ENCODE measurements at regions not wholly inside any gene's neighbourhood (a gene's known extent, or its start where the extent isn't known, plus 50 kb on each side); places are given as distances from the start of the nearest gene placed in this dataset.

DNA sequence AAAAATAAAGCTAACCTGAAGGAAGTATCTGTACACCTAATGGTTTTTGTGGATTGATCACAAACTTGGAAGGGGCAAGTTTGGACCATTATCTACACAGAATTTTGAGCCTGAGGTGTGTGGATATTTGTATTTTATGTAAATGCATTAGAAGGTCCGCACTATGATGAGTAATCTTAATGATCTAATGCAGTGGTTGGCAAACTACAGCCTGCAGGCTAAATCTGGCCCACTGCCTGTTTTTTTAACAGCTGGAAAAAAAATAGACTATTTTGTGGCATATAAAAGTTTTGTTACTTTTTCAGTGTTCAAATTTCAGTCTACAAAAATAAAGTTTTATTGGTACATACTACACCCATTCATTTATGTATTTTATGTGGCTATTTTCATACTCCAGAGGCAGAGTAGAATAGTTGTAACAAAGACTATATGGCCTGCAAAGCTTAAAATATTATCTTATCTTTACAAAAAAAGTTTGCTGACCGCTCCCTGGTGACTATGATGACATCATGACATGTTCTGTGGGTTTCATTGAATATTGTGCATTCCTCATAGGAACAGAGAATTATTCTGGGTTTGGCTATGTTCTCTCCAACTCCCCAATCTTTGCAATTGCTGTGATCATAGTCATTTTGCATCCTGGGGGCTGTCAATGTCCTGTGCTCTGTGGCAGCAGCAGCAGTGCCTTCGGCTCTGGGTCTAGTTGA is 962.6 kb upstream of the FBXO33 start:
- Mint-ChIP-seq H3K27me3 (ENCODE audit: low read depth) (no peaks in the 10 kb centered on the region), H3K4me1 (no peaks in the 10 kb centered on the region), H3K4me3 (no peak overlapping the region), H3K9me3 (no peaks in the 10 kb centered on the region), H3K27ac (no peak overlapping the region), H3K36me3 (ENCODE audit: insufficient read depth in 1 of 3, low read depth in 3 of 3) (no peaks in the 10 kb centered on the region; a peak in 1 of 7 replicates)
- no CpG with 5 or more reads among the region's 3 CpGs for WGBS (ENCODE audit: extremely low coverage, insufficient read length, low lambda C conversion rate)
- no peak overlapping the region for H2BK5ac ChIP-seq (ENCODE audit: insufficient read length, low read length)
- no peak overlapping the region for H2BK12ac ChIP-seq (ENCODE audit: insufficient read length, low read depth, low read length)
- H3K4me1 ChIP-seq (ENCODE audit: insufficient read depth, low read length): no peaks in the 10 kb centered on the region
- H3K23ac ChIP-seq (ENCODE audit: insufficient read length, low read depth, low read length): no peak overlapping the region
- H3K56ac ChIP-seq (ENCODE audit: insufficient read length, low read depth, low read length): no peak overlapping the region
- no peak overlapping the region for H3K27ac ChIP-seq (ENCODE audit: insufficient read length, low read depth, low read length)
- no peak overlapping the region for H2AFZ ChIP-seq (ENCODE audit: low read length)
- no peaks in the 10 kb centered on the region for H3K9me3 ChIP-seq (ENCODE audit: control insufficient read depth, low read depth, low read length)
- H2BK15ac ChIP-seq (ENCODE audit: low read depth, low read length): no peak overlapping the region
- H2AK5ac ChIP-seq (ENCODE audit: insufficient read length, low read length): no peak overlapping the region
- H2BK20ac ChIP-seq (ENCODE audit: low read depth, low read length, poor library complexity, severe bottlenecking): no peak overlapping the region
- no peaks in the 10 kb centered on the region for H4K20me1 ChIP-seq (ENCODE audit: control insufficient read depth, insufficient read depth, insufficient read length)
- no peaks in the 10 kb centered on the region for H3K27me3 ChIP-seq (ENCODE audit: insufficient read depth, low read length)
- H3K23me2 ChIP-seq (ENCODE audit: insufficient read length, low read depth, low read length, poor library complexity, severe bottlenecking): no peaks in the 10 kb centered on the region
- no peaks in the 10 kb centered on the region for H3K79me2 ChIP-seq (ENCODE audit: insufficient read depth, low read length)
- TF ChIP-seq, protein P1, sequence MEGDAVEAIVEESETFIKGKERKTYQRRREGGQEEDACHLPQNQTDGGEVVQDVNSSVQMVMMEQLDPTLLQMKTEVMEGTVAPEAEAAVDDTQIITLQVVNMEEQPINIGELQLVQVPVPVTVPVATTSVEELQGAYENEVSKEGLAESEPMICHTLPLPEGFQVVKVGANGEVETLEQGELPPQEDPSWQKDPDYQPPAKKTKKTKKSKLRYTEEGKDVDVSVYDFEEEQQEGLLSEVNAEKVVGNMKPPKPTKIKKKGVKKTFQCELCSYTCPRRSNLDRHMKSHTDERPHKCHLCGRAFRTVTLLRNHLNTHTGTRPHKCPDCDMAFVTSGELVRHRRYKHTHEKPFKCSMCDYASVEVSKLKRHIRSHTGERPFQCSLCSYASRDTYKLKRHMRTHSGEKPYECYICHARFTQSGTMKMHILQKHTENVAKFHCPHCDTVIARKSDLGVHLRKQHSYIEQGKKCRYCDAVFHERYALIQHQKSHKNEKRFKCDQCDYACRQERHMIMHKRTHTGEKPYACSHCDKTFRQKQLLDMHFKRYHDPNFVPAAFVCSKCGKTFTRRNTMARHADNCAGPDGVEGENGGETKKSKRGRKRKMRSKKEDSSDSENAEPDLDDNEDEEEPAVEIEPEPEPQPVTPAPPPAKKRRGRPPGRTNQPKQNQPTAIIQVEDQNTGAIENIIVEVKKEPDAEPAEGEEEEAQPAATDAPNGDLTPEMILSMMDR (conservative IDR thresholded peaks at IDR 0.05): no peak
- H3T11ph ChIP-seq (ENCODE audit: low read length): no peak overlapping the region
- H4K8ac ChIP-seq (replicated peaks; ENCODE audit: insufficient read length, low read depth, low read length): no peak overlapping the region
- no peak overlapping the region for H3K18ac ChIP-seq (ENCODE audit: insufficient read length, low read depth, low read length)
- DNase-seq: no peak
- H3K14ac ChIP-seq (ENCODE audit: insufficient read depth, low read length): no peak overlapping the region
- H3K4me2 ChIP-seq (ENCODE audit: insufficient read depth, insufficient read length, low read length): no peak overlapping the region
- no peaks in the 10 kb centered on the region for H3K79me1 ChIP-seq (ENCODE audit: insufficient read depth, low read depth, low read length, poor library complexity, severe bottlenecking)
- H4K5ac ChIP-seq (ENCODE audit: insufficient read length, low read depth, low read length): no peak overlapping the region
- no peak overlapping the region for H4K91ac ChIP-seq (ENCODE audit: insufficient read length, low read depth, low read length)
- no peak overlapping the region for H3K9ac ChIP-seq (ENCODE audit: extremely low read depth, insufficient read length, low read length)
- no peak overlapping the region for H3K4ac ChIP-seq (ENCODE audit: low read depth, low read length)
- H2BK120ac ChIP-seq (ENCODE audit: low read depth, low read length, poor library complexity, severe bottlenecking): no peak overlapping the region
